H9 (cell line): ENCODE measurements at regions not wholly inside any gene's neighbourhood (a gene's known extent, or its start where the extent isn't known, plus 50 kb on each side); places are given as distances from the start of the nearest gene placed in this dataset.

Experiments used
- DNase-seq: peaks from one replicate; pipeline ENCODE4 v3.0.0-alpha.2; 2017
- H2AFZ ChIP-seq: one replicate; pipeline ENCODE4 v1.6.1; 2013; ENCODE audit warnings: mild to moderate bottlenecking, low read length, control low read depth, moderate library complexity
- H2AK5ac ChIP-seq: 2 replicates; pipeline ENCODE4 v1.6.1; 2013; ENCODE audit warnings: low read length, control low read depth, mixed read lengths; ENCODE audit not compliant: insufficient read length
- H2BK120ac ChIP-seq: one replicate; pipeline ENCODE4 v1.6.1; 2013; ENCODE audit warnings: low read depth, mild to moderate bottlenecking, low read length, control low read depth, inconsistent platforms; ENCODE audit not compliant: poor library complexity, severe bottlenecking
- H2BK12ac ChIP-seq: 2 replicates; pipeline ENCODE4 v1.6.1; 2013; ENCODE audit warnings: low read length, control low read depth, mixed read lengths, low read depth; ENCODE audit not compliant: insufficient read length
- H2BK15ac ChIP-seq: 2 replicates; pipeline ENCODE4 v1.6.1; 2013; ENCODE audit warnings: low read depth, low read length, control low read depth
- H2BK20ac ChIP-seq: one replicate; pipeline ENCODE4 v1.6.1; 2013; ENCODE audit warnings: low read depth, mild to moderate bottlenecking, low read length, control low read depth, inconsistent platforms; ENCODE audit not compliant: poor library complexity, severe bottlenecking
- H2BK5ac ChIP-seq: 2 replicates; pipeline ENCODE4 v1.6.1; 2013; ENCODE audit warnings: low read length, control low read depth, mixed read lengths; ENCODE audit not compliant: insufficient read length
- H3K14ac ChIP-seq: 2 replicates; pipeline ENCODE4 v1.6.1; 2013; ENCODE audit warnings: low read length, control low read depth; ENCODE audit not compliant: insufficient read depth
- H3K18ac ChIP-seq: 2 replicates; pipeline ENCODE4 v1.6.1; 2013; ENCODE audit warnings: low read depth, mild to moderate bottlenecking, mixed read lengths, low read length, control low read depth; ENCODE audit not compliant: insufficient read length
- H3K23ac ChIP-seq: 2 replicates; pipeline ENCODE4 v1.6.1; 2013; ENCODE audit warnings: low read length, control low read depth, mixed read lengths, low read depth; ENCODE audit not compliant: insufficient read length
- H3K23me2 ChIP-seq: 2 replicates; pipeline ENCODE4 v1.6.1; 2013; ENCODE audit warnings: low read depth, mild to moderate bottlenecking, mixed read lengths, low read length, control low read depth; ENCODE audit not compliant: insufficient read length, poor library complexity, severe bottlenecking
- H3K27ac ChIP-seq: 2 replicates; pipeline ENCODE4 v1.5.1; 2013; ENCODE audit warnings: low read length, control low read depth, mixed read lengths, low read depth; ENCODE audit not compliant: insufficient read length
- H3K27me3 ChIP-seq: 2 replicates; pipeline ENCODE4 v1.6.1; 2013; ENCODE audit warnings: low read length, control low read depth, inconsistent platforms; ENCODE audit not compliant: insufficient read depth
- H3K4ac ChIP-seq: 2 replicates; pipeline ENCODE4 v1.6.1; 2013; ENCODE audit warnings: low read depth, mild to moderate bottlenecking, control low read depth, inconsistent platforms, low read length, moderate library complexity
- H3K4me1 ChIP-seq: 2 replicates; pipeline ENCODE4 v1.6.1; 2013; ENCODE audit warnings: low read length, control low read depth, inconsistent platforms; ENCODE audit not compliant: insufficient read depth
- H3K4me2 ChIP-seq: 2 replicates; pipeline ENCODE4 v1.6.1; 2013; ENCODE audit warnings: low read length, control low read depth, mixed read lengths; ENCODE audit not compliant: insufficient read length, insufficient read depth
- H3K56ac ChIP-seq: 2 replicates; pipeline ENCODE4 v1.6.1; 2013; ENCODE audit warnings: low read depth, mild to moderate bottlenecking, mixed read lengths, low read length, control low read depth; ENCODE audit not compliant: insufficient read length
- H3K79me1 ChIP-seq: 2 replicates; pipeline ENCODE4 v1.6.1; 2013; ENCODE audit warnings: low read depth, mild to moderate bottlenecking, moderate library complexity, low read length, control low read depth, inconsistent platforms; ENCODE audit not compliant: insufficient read depth, poor library complexity, severe bottlenecking
- H3K79me2 ChIP-seq: 2 replicates; pipeline ENCODE4 v1.6.1; 2013; ENCODE audit warnings: low read length, control low read depth, inconsistent platforms; ENCODE audit not compliant: insufficient read depth
- H3K9ac ChIP-seq: 2 replicates; pipeline ENCODE4 v1.6.1; 2013; ENCODE audit warnings: low read length, control low read depth, mixed read lengths; ENCODE audit not compliant: insufficient read length; ENCODE audit errors: extremely low read depth
- H3K9me3 ChIP-seq: one replicate; pipeline ENCODE4 v1.6.1; 2013; ENCODE audit warnings: low read depth, low read length, inconsistent platforms; ENCODE audit not compliant: control insufficient read depth
- H3T11ph ChIP-seq: one replicate; pipeline ENCODE4 v1.6.1; 2013; ENCODE audit warnings: mild to moderate bottlenecking, low read length, control low read depth, inconsistent platforms
- H4K20me1 ChIP-seq: one replicate; pipeline ENCODE4 v1.6.1; 2013; ENCODE audit not compliant: control insufficient read depth, insufficient read length, insufficient read depth
- H4K5ac ChIP-seq: 2 replicates; pipeline ENCODE4 v1.6.1; 2013; ENCODE audit warnings: low read depth, mild to moderate bottlenecking, mixed read lengths, low read length, control low read depth; ENCODE audit not compliant: insufficient read length
- H4K8ac ChIP-seq: replicated peaks from 2 replicates; pipeline ENCODE4 v1.6.1; 2013; ENCODE audit warnings: low read length, control low read depth, mixed read lengths, low read depth; ENCODE audit not compliant: insufficient read length
- H4K91ac ChIP-seq: 2 replicates; pipeline ENCODE4 v1.6.1; 2013; ENCODE audit warnings: low read depth, mild to moderate bottlenecking, moderate library complexity, mixed read lengths, low read length, control low read depth; ENCODE audit not compliant: insufficient read length
- H3K27ac Mint-ChIP-seq, 3 experiments: 2 replicates in 2 of 3; 3 replicates in 1 of 3; pipeline ENCODE4 v1.8.0; 2020 to 2021; ENCODE audit warnings: mixed read lengths in 3 of 3, mild to moderate bottlenecking in 1 of 3, moderate library complexity in 1 of 3
- H3K27me3 Mint-ChIP-seq: 2 replicates; pipeline ENCODE4 v1.8.0; 2021; ENCODE audit warnings: low read depth, mild to moderate bottlenecking, moderate library complexity, mixed read lengths
- H3K36me3 Mint-ChIP-seq, 3 experiments: 2 replicates in 2 of 3; 3 replicates in 1 of 3; pipeline ENCODE4 v1.8.0; 2020 to 2021; ENCODE audit warnings: low read depth in 3 of 3, mixed read lengths in 3 of 3; ENCODE audit not compliant: insufficient read depth in 1 of 3
- H3K4me1 Mint-ChIP-seq, 2 experiments: 2 replicates each; pipeline ENCODE4 v1.8.0; 2020; ENCODE audit warnings: mixed read lengths in 2 of 2
- H3K4me3 Mint-ChIP-seq, 2 experiments: 2 replicates in 1 of 2; 3 replicates in 1 of 2; pipeline ENCODE4 v1.8.0; 2020 to 2021; ENCODE audit warnings: mild to moderate bottlenecking in 2 of 2, mixed read lengths in 2 of 2, moderate library complexity in 1 of 2
- H3K9me3 Mint-ChIP-seq, 2 experiments: 2 replicates in 1 of 2; 3 replicates in 1 of 2; pipeline ENCODE4 v1.8.0; 2020; ENCODE audit warnings: mild to moderate bottlenecking in 2 of 2, mixed read lengths in 2 of 2, moderate library complexity in 1 of 2
- CTCF ChIP-seq: fragments of 200-600 bp; sonication (generic); conservative IDR thresholded peaks from 3 replicates; pipeline ENCODE4 v1.8.0; 2021; ENCODE audit warnings: antibody characterized with exemption, mild to moderate bottlenecking
- WGBS: extraction: QIAGEN DNeasy Blood & Tissue Kit; methylation state at CpG from one replicate; pipeline ENCODE4 v1.1.7; 2013; ENCODE audit warnings: missing lambda C conversion rate, low lambda C conversion rate, mixed read lengths; ENCODE audit not compliant: insufficient read length; ENCODE audit errors: extremely low coverage; 5-methylcytosine and 5-hydroxymethylcytosine counted together

GRCh38 chr20:10925767-10926166 lies 252.0 kb upstream of the JAG1 start:
- no peak for DNase-seq
- Mint-ChIP-seq H3K4me3 (no peak overlapping the region), H3K9me3 (no peaks in the 10 kb centered on the region; a peak in 1 of 5 replicates), H3K36me3 (no peaks in the 10 kb centered on the region), H3K4me1 (peaks cover 9 to 10% of the 10 kb centered on the region in 2 experiments; a peak in 2 of 4 replicates), H3K27me3 (no peaks in the 10 kb centered on the region; the same call in 1 of the 2 replicates), H3K27ac (no peak overlapping the region)
- H4K5ac ChIP-seq, result no peak overlapping the region
- H3K27me3 ChIP-seq, result no peaks in the 10 kb centered on the region
- H3K14ac ChIP-seq, result no peak overlapping the region
- H3K23me2 ChIP-seq, result no peaks in the 10 kb centered on the region
- H2AFZ ChIP-seq, result no peak overlapping the region
- no peaks in the 10 kb centered on the region for H3K4me1 ChIP-seq
- no peaks in the 10 kb centered on the region for H3K79me1 ChIP-seq
- H3K9me3 ChIP-seq, result no peaks in the 10 kb centered on the region
- no peak overlapping the region for H3T11ph ChIP-seq
- no peak overlapping the region for H2BK120ac ChIP-seq
- no peak overlapping the region for H3K9ac ChIP-seq
- H2BK12ac ChIP-seq, result no peak overlapping the region
- H4K91ac ChIP-seq, result no peak overlapping the region
- no peak overlapping the region for H2BK20ac ChIP-seq
- H2BK15ac ChIP-seq, result no peak overlapping the region
- no peak overlapping the region for H3K56ac ChIP-seq
- no peak overlapping the region for H3K23ac ChIP-seq
- no peak for TF ChIP-seq CTCF
- H2AK5ac ChIP-seq, result no peak overlapping the region
- H4K8ac ChIP-seq, result no peak overlapping the region
- no peak overlapping the region for H3K4me2 ChIP-seq
- H4K20me1 ChIP-seq, result no peaks in the 10 kb centered on the region
- H3K4ac ChIP-seq, result no peak overlapping the region
- H2BK5ac ChIP-seq, result no peak overlapping the region
- H3K79me2 ChIP-seq, result no peaks in the 10 kb centered on the region
- no peak overlapping the region for H3K27ac ChIP-seq
- H3K18ac ChIP-seq, result no peak overlapping the region
- no CpG with 5 or more reads among the region's 3 CpGs for WGBS
